IMR-90 (cell line): ENCODE measurements at regions not wholly inside any gene's neighbourhood (a gene's known extent, or its start where the extent isn't known, plus 50 kb on each side); places are given as distances from the start of the nearest gene placed in this dataset.

Experiments used
- ATAC-seq: fragments of 200-7000 bp; cut with Tn5 transposase; 2 replicates; pipeline ENCODE4 v1.9.1; 2020; ENCODE audit warnings: low read depth, mild to moderate bottlenecking, moderate library complexity
- BruUV-seq: library from RNA; stranded (reverse); fragments of 400-500 nt; replicated peaks from 2 replicates; lab custom pipeline; 2021; lab: Mats Ljungman, UMichigan
- CTCF ChIA-PET: fragments of 300-600 bp; formaldehyde crosslinking; extraction: SDS; loops from one replicate; lab custom pipeline; 2021; ENCODE audit warnings: antibody characterized with exemption; lab: Yijun Ruan, JAX
- POLR2A ChIA-PET: fragments of 300-600 bp; sonication (Branson Sonifier 250); formaldehyde crosslinking; loops from one replicate; lab custom pipeline; 2022; ENCODE audit warnings: antibody characterized with exemption; ENCODE audit not compliant: unreplicated experiment; lab: Charles Lee
- DNase-seq: peaks from one replicate; pipeline ENCODE4 v3.0.0; 2013
- H2AFZ ChIP-seq: replicated peaks from 2 replicates; pipeline ENCODE3; 2013; ENCODE audit warnings: low read length, mild to moderate bottlenecking; ENCODE audit not compliant: poor library complexity
- H2AK5ac ChIP-seq: 2 replicates; pipeline ENCODE4 v1.6.1; 2013; ENCODE audit warnings: low read depth, low read length, inconsistent platforms
- H2AK9ac ChIP-seq: replicated peaks from 2 replicates; pipeline ENCODE3; 2013; ENCODE audit warnings: mild to moderate bottlenecking, low read depth, low read length, moderate library complexity; ENCODE audit not compliant: poor library complexity
- H2BK120ac ChIP-seq: 2 replicates; pipeline ENCODE4 v1.6.1; 2013; ENCODE audit warnings: low read depth, low read length, inconsistent platforms
- H2BK15ac ChIP-seq: 3 replicates; pipeline ENCODE4 v1.6.1; 2013; ENCODE audit warnings: low read depth, low read length, inconsistent platforms
- H2BK20ac ChIP-seq: 2 replicates; pipeline ENCODE4 v1.6.1; 2013; ENCODE audit warnings: low read depth, mild to moderate bottlenecking, inconsistent platforms, low read length, moderate library complexity
- H2BK5ac ChIP-seq: 2 replicates; pipeline ENCODE4 v1.6.1; 2013; ENCODE audit warnings: mild to moderate bottlenecking, low read depth, low read length, inconsistent platforms; ENCODE audit not compliant: poor library complexity, severe bottlenecking
- H3K14ac ChIP-seq: replicated peaks from 2 replicates; pipeline ENCODE4 v1.6.1; 2013; ENCODE audit warnings: low read depth, low read length, inconsistent platforms
- H3K18ac ChIP-seq: 2 replicates; pipeline ENCODE4 v1.6.1; 2013; ENCODE audit warnings: low read depth, low read length, control low read depth
- H3K23ac ChIP-seq: 2 replicates; pipeline ENCODE4 v1.6.1; 2013; ENCODE audit warnings: low read depth, low read length, inconsistent platforms
- H3K27ac ChIP-seq: 2 replicates; pipeline ENCODE4 v1.5.1; 2013; ENCODE audit warnings: mild to moderate bottlenecking, control low read depth, low read length; ENCODE audit not compliant: insufficient read depth
- H3K27me3 ChIP-seq: 2 replicates; pipeline ENCODE4 v1.6.1; 2013; ENCODE audit warnings: low read length; ENCODE audit not compliant: control insufficient read depth, insufficient read depth
- H3K36me3 ChIP-seq: 2 replicates; pipeline ENCODE4 v1.6.1; 2013; ENCODE audit warnings: low read length, mixed read lengths; ENCODE audit not compliant: control insufficient read depth, insufficient read depth
- H3K4ac ChIP-seq: 2 replicates; pipeline ENCODE4 v1.6.1; 2013; ENCODE audit warnings: low read depth, low read length, inconsistent platforms
- H3K4me1 ChIP-seq: 2 replicates; pipeline ENCODE4 v1.6.1; 2013; ENCODE audit warnings: low read length, mixed read lengths; ENCODE audit not compliant: control insufficient read depth, insufficient read depth
- H3K4me2 ChIP-seq: 2 replicates; pipeline ENCODE4 v1.6.1; 2013; ENCODE audit warnings: low read depth, mild to moderate bottlenecking, control low read depth, low read length, moderate library complexity
- H3K4me3 ChIP-seq: 2 replicates; pipeline ENCODE4 v1.5.1; 2013; ENCODE audit warnings: low read depth, mild to moderate bottlenecking, control low read depth, low read length, moderate library complexity; ENCODE audit not compliant: insufficient read depth
- H3K56ac ChIP-seq: 2 replicates; pipeline ENCODE4 v1.6.1; 2013; ENCODE audit warnings: low read length, inconsistent platforms; ENCODE audit not compliant: insufficient read depth; ENCODE audit errors: extremely low read depth
- H3K79me1 ChIP-seq, 2 experiments: 2 replicates each; pipeline ENCODE4 v1.6.1; 2013; ENCODE audit warnings: low read length in 2 of 2, inconsistent platforms in 1 of 2, low read depth in 1 of 2
- H3K9ac ChIP-seq: 2 replicates; pipeline ENCODE4 v1.6.1; 2013; ENCODE audit warnings: low read depth, low read length, control low read depth
- H3K9me1 ChIP-seq: 2 replicates; pipeline ENCODE4 v1.6.1; 2013; ENCODE audit warnings: low read length, inconsistent platforms; ENCODE audit not compliant: insufficient read depth
- H3K9me3 ChIP-seq: 2 replicates; pipeline ENCODE4 v1.6.1; 2013; ENCODE audit warnings: low read length; ENCODE audit not compliant: control insufficient read depth, insufficient read depth
- H4K20me1 ChIP-seq: 2 replicates; pipeline ENCODE4 v1.6.1; 2013; ENCODE audit warnings: low read length, inconsistent platforms; ENCODE audit not compliant: insufficient read depth
- H4K5ac ChIP-seq: 2 replicates; pipeline ENCODE4 v1.6.1; 2013; ENCODE audit warnings: mild to moderate bottlenecking, low read depth, low read length, control low read depth
- H4K8ac ChIP-seq, 2 experiments: 2 replicates each; pipeline ENCODE4 v1.6.1; 2013; ENCODE audit warnings: low read depth in 2 of 2, low read length in 2 of 2, control low read depth in 1 of 2, inconsistent platforms in 1 of 2
- H4K91ac ChIP-seq: 2 replicates; pipeline ENCODE4 v1.6.1; 2013; ENCODE audit warnings: low read depth, low read length, inconsistent platforms; ENCODE audit not compliant: insufficient read depth
- BHLHE40 ChIP-seq: fragments of 150-350 bp; IDR thresholded peaks from 2 replicates; pipeline ENCODE4 v1.6.1; 2016; ENCODE audit warnings: mild to moderate bottlenecking, low read depth, low read length
- CEBPB ChIP-seq: IDR thresholded peaks from 2 replicates; pipeline ENCODE4 v1.6.1; 2012; ENCODE audit warnings: low read depth, low read length, improper control_type of control experiment
- CHD1 ChIP-seq: IDR thresholded peaks from 2 replicates; pipeline ENCODE4 v1.6.1; 2012; ENCODE audit warnings: low read depth, low read length, improper control_type of control experiment
- ELK1 ChIP-seq: fragments of 150-350 bp; IDR thresholded peaks from 2 replicates; pipeline ENCODE4 v1.6.1; 2016; ENCODE audit warnings: low read depth, mild to moderate bottlenecking, low read length, moderate library complexity, borderline replicate concordance
- MAZ ChIP-seq: IDR thresholded peaks from 2 replicates; pipeline ENCODE4 v1.6.1; 2012; ENCODE audit warnings: low read depth, mild to moderate bottlenecking, low read length, improper control_type of control experiment, moderate library complexity, borderline replicate concordance
- POLR2A ChIP-seq: IDR thresholded peaks from 2 replicates; pipeline ENCODE4 v1.6.1; 2012; ENCODE audit warnings: mild to moderate bottlenecking, low read depth, low read length
- RAD21 ChIP-seq: IDR thresholded peaks from 2 replicates; pipeline ENCODE4 v1.6.1; 2012; ENCODE audit warnings: low read length, improper control_type of control experiment
- SMC3 ChIP-seq: fragments of 150-350 bp; IDR thresholded peaks from 2 replicates; pipeline ENCODE4 v1.6.1; 2016; ENCODE audit warnings: low read depth, mild to moderate bottlenecking, antibody characterized with exemption, low read length, moderate library complexity
- USF2 ChIP-seq: fragments of 150-350 bp; IDR thresholded peaks from 2 replicates; pipeline ENCODE4 v1.6.1; 2017; ENCODE audit warnings: mild to moderate bottlenecking, antibody characterized with exemption, low read length, low read depth
- WGBS, 2 experiments: methylation state at CpG; one replicate each; pipeline versions ENCODE4 v1.1.5 to v1.1.7; 2013; ENCODE audit warnings: missing lambda C conversion rate in 2 of 2; ENCODE audit not compliant: insufficient read length in 1 of 2; ENCODE audit errors: extremely low coverage in 2 of 2; 5-methylcytosine and 5-hydroxymethylcytosine counted together
- dilution Hi-C: fragments of 300-500 bp; cut with HindIII; formaldehyde crosslinking; loops from one replicate; pipeline ENCODE4 v1.14.3; 2018; ENCODE audit warnings: low sequenced_read_pairs; ENCODE audit not compliant: unreplicated experiment
- in situ Hi-C: fragments of 300-500 bp; cut with MboI; formaldehyde crosslinking; loops from 3 replicates; pipeline ENCODE4 v1.14.3; 2019; ENCODE audit warnings: low sequenced_read_pairs, inconsistent platforms, mixed read lengths
- intact Hi-C: fragments of 100-400 bp; cut with micrococcal nuclease; formaldehyde crosslinking; loops from 2 replicates; pipeline ENCODE4 v1.10.0; 2022

DNA sequence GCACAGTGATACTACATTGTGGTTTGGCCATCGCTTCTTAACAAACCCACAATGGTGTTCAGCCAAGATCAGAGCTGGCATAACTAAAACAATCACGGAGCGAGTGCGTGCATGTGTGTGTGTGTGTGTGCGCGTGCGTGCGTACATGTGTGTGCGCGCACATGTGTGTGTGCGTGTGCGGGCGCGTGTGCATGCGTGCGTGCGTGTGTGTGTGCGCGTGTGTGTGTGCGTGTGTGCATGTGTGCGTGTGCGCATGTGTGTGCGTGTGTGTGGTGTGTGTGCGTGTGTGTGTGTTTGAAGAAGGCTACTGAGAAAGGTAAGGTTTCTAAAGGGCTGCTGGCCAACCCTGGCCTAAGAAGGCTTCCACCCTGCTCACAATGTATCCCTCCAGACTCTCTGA, 582.4 kb downstream of the CMPK2 start:
- H4K5ac ChIP-seq = no peak overlapping the region
- H2AFZ ChIP-seq = no peak overlapping the region
- H3K27ac ChIP-seq = no peak overlapping the region
- 83% methylated on average over 6 of the region's 24 CpGs; no CpG with 5 or more reads in 1 of the 2 experiments for WGBS, 2 experiments
- no peak overlapping the region for H2BK5ac ChIP-seq
- no peaks in the 10 kb centered on the region for H3K36me3 ChIP-seq
- no peak overlapping the region for H3K23ac ChIP-seq
- H3K4me1 ChIP-seq = no peaks in the 10 kb centered on the region
- no peak for ATAC-seq
- no peak overlapping the region for H2AK5ac ChIP-seq
- ChIA-PET POLR2A (no interaction called here), CTCF (no interaction called here)
- no peak overlapping the region for H3K4me2 ChIP-seq
- dilution Hi-C loops (no loop called here), in situ Hi-C loops (no loop called here), intact Hi-C loops (no loop called here)
- H3K9me1 ChIP-seq = no peaks in the 10 kb centered on the region
- H3K27me3 ChIP-seq = no peaks in the 10 kb centered on the region
- H2BK120ac ChIP-seq = no peak overlapping the region
- no peak overlapping the region for H3K4me3 ChIP-seq
- DNase-seq = no peak
- H3K9me3 ChIP-seq = peaks cover 3% of the 10 kb centered on the region
- no peaks in the 10 kb centered on the region for H4K20me1 ChIP-seq
- BruUV-seq = no TSS peak
- no peak overlapping the region for H3K56ac ChIP-seq
- H3K18ac ChIP-seq = no peak overlapping the region
- H3K79me1 ChIP-seq = no peaks in the 10 kb centered on the region
- H3K14ac ChIP-seq = no peak overlapping the region
- H3K9ac ChIP-seq = no peak overlapping the region
- TF ChIP-seq SMC3 (no peak), ELK1 (no peak), RAD21 (no peak), CHD1 (no peak), MAZ (no peak), POLR2A (no peak), CEBPB (no peak), BHLHE40 (no peak), USF2 (no peak)
- no peak overlapping the region for H2BK20ac ChIP-seq
- no peak overlapping the region for H3K4ac ChIP-seq
- no peak overlapping the region for H4K91ac ChIP-seq
- H2AK9ac ChIP-seq = no peak overlapping the region
- no peak overlapping the region for H2BK15ac ChIP-seq
- no peak overlapping the region for H4K8ac ChIP-seq
